ENCODE measurements at regions not wholly inside any gene's neighbourhood (a gene's known extent, or its start where the extent isn't known, plus 50 kb on each side); places are given as distances from the start of the nearest gene placed in this dataset.

- Histone ChIP-seq H4K20me1 (replicated peaks; ENCODE audit: control insufficient read depth, insufficient read depth, low read length) (no peaks in the 10 kb centered on the region; the same call in 1 of the 2 replicates), H2AFZ (ENCODE audit: low read depth, low read length) (no peak overlapping the region), H3K4me3 (no peak overlapping the region), H3K4me1 (replicated peaks in 1 of 2; ENCODE audit: control insufficient read depth in 2 of 2, insufficient read depth in 2 of 2, low read length in 2 of 2) (no peaks in the 10 kb centered on the region), H3K27me3 (ENCODE audit: control insufficient read depth in 2 of 2, insufficient read depth in 2 of 2, low read length in 2 of 2) (peaks cover 0 to 28% of the 10 kb centered on the region in 2 experiments; a peak in 2 of 5 replicates), H3K79me2 (ENCODE audit: control insufficient read depth, insufficient read depth, low read length) (no peaks in the 10 kb centered on the region), H3K9ac (ENCODE audit: insufficient read depth in 1 of 2, low read depth in 2 of 2, low read length in 2 of 2) (no peak overlapping the region), H3K36me3 (ENCODE audit: control insufficient read depth, insufficient read depth, low read length) (no peaks in the 10 kb centered on the region), H3K27ac (ENCODE audit: extremely low read depth, low read depth, low read length) (no peak overlapping the region), H3K9me3 (replicated peaks; ENCODE audit: control insufficient read depth, insufficient read depth, low read depth, low read length) (no peaks in the 10 kb centered on the region), H3K9me1 (ENCODE audit: control insufficient read depth, insufficient read depth, low read length) (no peaks in the 10 kb centered on the region), H3K4me2 (ENCODE audit: insufficient read depth, low read length) (no peak overlapping the region)
- no peak for TF ChIP-seq ZNF444 (CRISPR knock-in tag; IDR thresholded peaks at IDR 0.05)
- no peak for TF ChIP-seq ZNF75A (CRISPR knock-in tag; IDR thresholded peaks at IDR 0.05)
- TF ChIP-seq KLF10 (CRISPR knock-in tag; IDR thresholded peaks at IDR 0.05) = no peak
- TF ChIP-seq PHTF2 (CRISPR knock-in tag; IDR thresholded peaks at IDR 0.05) = no peak
- intact Hi-C loops (cut with micrococcal nuclease) (no loop called here), in situ Hi-C loops (cut with MboI) (no loop called here)
- POLR2A ChIA-PET = no interaction called here
- no peak for FAIRE-seq
- no peak for ATAC-seq
- no TSS peak for BruUV-seq (replicated peaks)
- WGBS (ENCODE audit: insufficient coverage, low coverage, missing lambda C conversion rate) = under 1% methylated on average over 15 of the region's 18 CpGs
- CTCF ChIA-PET (ENCODE audit: low intra/inter-chr PET ratio) = no interaction called here
- DNase-seq (ENCODE audit: extremely low read depth in 1 of 4, low spot score in 3 of 4) = no peak
These were observed 67.3 kb downstream of the ACKR3 start for GRCh38 chr2:236636714-236637470.

GRCh38 chr2:236637686-236638569 lies 68.3 kb downstream of the ACKR3 start:
- H3K27me3 ChIP-seq (ENCODE audit: control insufficient read depth in 2 of 2, insufficient read depth in 2 of 2, low read length in 2 of 2) = peaks cover 0 to 18% of the 10 kb centered on the region in 2 experiments; a peak in 2 of 5 replicates
- intact Hi-C loops (cut with micrococcal nuclease) (no loop called here), in situ Hi-C loops (cut with MboI) (no loop called here)
- H3K4me2 ChIP-seq (ENCODE audit: insufficient read depth, low read length) = no peak overlapping the region
- DNase-seq (ENCODE audit: extremely low read depth in 1 of 4, low spot score in 3 of 4) (no peak), FAIRE-seq (no peak), ATAC-seq (no peak)
- H3K9ac ChIP-seq (ENCODE audit: insufficient read depth in 1 of 2, low read depth in 2 of 2, low read length in 2 of 2) = no peak overlapping the region
- CTCF ChIA-PET (ENCODE audit: low intra/inter-chr PET ratio) = no interaction called here
- H3K27ac ChIP-seq (ENCODE audit: extremely low read depth, low read depth, low read length) = no peak overlapping the region
- 0% methylated on average over 6 of the region's 6 CpGs for WGBS (ENCODE audit: insufficient coverage, low coverage, missing lambda C conversion rate)
- H3K9me3 ChIP-seq (replicated peaks; ENCODE audit: control insufficient read depth, insufficient read depth, low read depth, low read length) = no peaks in the 10 kb centered on the region
- POLR2A ChIA-PET = no interaction called here
- H3K79me2 ChIP-seq (ENCODE audit: control insufficient read depth, insufficient read depth, low read length) = no peaks in the 10 kb centered on the region
- H3K4me1 ChIP-seq (replicated peaks in 1 of 2; ENCODE audit: control insufficient read depth in 2 of 2, insufficient read depth in 2 of 2, low read length in 2 of 2) = no peaks in the 10 kb centered on the region
- no peak overlapping the region for H3K4me3 ChIP-seq
- BruUV-seq (replicated peaks) = no TSS peak
- no peaks in the 10 kb centered on the region for H3K36me3 ChIP-seq (ENCODE audit: control insufficient read depth, insufficient read depth, low read length)
- no peaks in the 10 kb centered on the region for H3K9me1 ChIP-seq (ENCODE audit: control insufficient read depth, insufficient read depth, low read length)
- no peaks in the 10 kb centered on the region; the same call in 1 of the 2 replicates for H4K20me1 ChIP-seq (replicated peaks; ENCODE audit: control insufficient read depth, insufficient read depth, low read length)
- no peak overlapping the region for H2AFZ ChIP-seq (ENCODE audit: low read depth, low read length)
- TF ChIP-seq, protein P1, sequence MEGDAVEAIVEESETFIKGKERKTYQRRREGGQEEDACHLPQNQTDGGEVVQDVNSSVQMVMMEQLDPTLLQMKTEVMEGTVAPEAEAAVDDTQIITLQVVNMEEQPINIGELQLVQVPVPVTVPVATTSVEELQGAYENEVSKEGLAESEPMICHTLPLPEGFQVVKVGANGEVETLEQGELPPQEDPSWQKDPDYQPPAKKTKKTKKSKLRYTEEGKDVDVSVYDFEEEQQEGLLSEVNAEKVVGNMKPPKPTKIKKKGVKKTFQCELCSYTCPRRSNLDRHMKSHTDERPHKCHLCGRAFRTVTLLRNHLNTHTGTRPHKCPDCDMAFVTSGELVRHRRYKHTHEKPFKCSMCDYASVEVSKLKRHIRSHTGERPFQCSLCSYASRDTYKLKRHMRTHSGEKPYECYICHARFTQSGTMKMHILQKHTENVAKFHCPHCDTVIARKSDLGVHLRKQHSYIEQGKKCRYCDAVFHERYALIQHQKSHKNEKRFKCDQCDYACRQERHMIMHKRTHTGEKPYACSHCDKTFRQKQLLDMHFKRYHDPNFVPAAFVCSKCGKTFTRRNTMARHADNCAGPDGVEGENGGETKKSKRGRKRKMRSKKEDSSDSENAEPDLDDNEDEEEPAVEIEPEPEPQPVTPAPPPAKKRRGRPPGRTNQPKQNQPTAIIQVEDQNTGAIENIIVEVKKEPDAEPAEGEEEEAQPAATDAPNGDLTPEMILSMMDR (IDR thresholded peaks at IDR 0.05 in 2 of 3, conservative IDR thresholded peaks at IDR 0.05 in 1 of 3; ENCODE audit: insufficient read depth in 2 of 3, low read depth in 1 of 3, low read length in 3 of 3) = no peak
- TF ChIP-seq SPI1 (IDR thresholded peaks at IDR 0.05; ENCODE audit: borderline replicate concordance, low read depth, low read length) (no peak), ILK (tag; IDR thresholded peaks at IDR 0.05; ENCODE audit: borderline replicate concordance, low read depth) (no peak), PCBP2 (IDR thresholded peaks at IDR 0.05; ENCODE audit: low read depth, low read length, poor library complexity, severe bottlenecking) (no peak)
- TF ChIP-seq, protein P2, sequence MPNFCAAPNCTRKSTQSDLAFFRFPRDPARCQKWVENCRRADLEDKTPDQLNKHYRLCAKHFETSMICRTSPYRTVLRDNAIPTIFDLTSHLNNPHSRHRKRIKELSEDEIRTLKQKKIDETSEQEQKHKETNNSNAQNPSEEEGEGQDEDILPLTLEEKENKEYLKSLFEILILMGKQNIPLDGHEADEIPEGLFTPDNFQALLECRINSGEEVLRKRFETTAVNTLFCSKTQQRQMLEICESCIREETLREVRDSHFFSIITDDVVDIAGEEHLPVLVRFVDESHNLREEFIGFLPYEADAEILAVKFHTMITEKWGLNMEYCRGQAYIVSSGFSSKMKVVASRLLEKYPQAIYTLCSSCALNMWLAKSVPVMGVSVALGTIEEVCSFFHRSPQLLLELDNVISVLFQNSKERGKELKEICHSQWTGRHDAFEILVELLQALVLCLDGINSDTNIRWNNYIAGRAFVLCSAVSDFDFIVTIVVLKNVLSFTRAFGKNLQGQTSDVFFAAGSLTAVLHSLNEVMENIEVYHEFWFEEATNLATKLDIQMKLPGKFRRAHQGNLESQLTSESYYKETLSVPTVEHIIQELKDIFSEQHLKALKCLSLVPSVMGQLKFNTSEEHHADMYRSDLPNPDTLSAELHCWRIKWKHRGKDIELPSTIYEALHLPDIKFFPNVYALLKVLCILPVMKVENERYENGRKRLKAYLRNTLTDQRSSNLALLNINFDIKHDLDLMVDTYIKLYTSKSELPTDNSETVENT (CRISPR knock-in tag; IDR thresholded peaks at IDR 0.05) = no peak

All from K562 (cell line).